Panc1 (cell line): ENCODE measurements at regions not wholly inside any gene's neighbourhood (a gene's known extent, or its start where the extent isn't known, plus 50 kb on each side); places are given as distances from the start of the nearest gene placed in this dataset.

Experiments
- ATAC-seq: fragments of 200-7000 bp; cut with Tn5 transposase; 2 replicates; pipeline ENCODE4 v1.9.1; 2020; ENCODE audit warnings: mild to moderate bottlenecking, moderate library complexity
- BruUV-seq: library from RNA; stranded (reverse); fragments of 400-500 nt; replicated peaks from 2 replicates; lab custom pipeline; 2021; lab: Mats Ljungman, UMichigan
- CTCF ChIA-PET: fragments of 300-600 bp; sonication (Branson Sonifier 250); formaldehyde crosslinking; loops from one replicate; lab custom pipeline; 2022; ENCODE audit warnings: antibody characterized with exemption; lab: Charles Lee
- POLR2A ChIA-PET: fragments of 300-600 bp; sonication (Branson Sonifier 250); formaldehyde crosslinking; loops from one replicate; lab custom pipeline; 2022; ENCODE audit warnings: antibody characterized with exemption; lab: Charles Lee
- DNase-seq: peaks from one replicate; pipeline ENCODE4 v3.0.0-alpha.2; 2010; ENCODE audit warnings: low read depth, low spot score
- H3K27ac ChIP-seq: 2 replicates; pipeline ENCODE4 v1.5.1; 2011; ENCODE audit warnings: mild to moderate bottlenecking, low read length, inconsistent platforms
- H3K27me3 ChIP-seq: fragments of 200-500 bp; sonication (Bioruptor generic); 2 replicates; pipeline ENCODE4 v1.6.0; 2014; ENCODE audit warnings: low read length, inconsistent platforms; ENCODE audit not compliant: control insufficient read depth, insufficient read depth
- H3K36me3 ChIP-seq: fragments of 200-500 bp; sonication (Bioruptor generic); 2 replicates; pipeline ENCODE4 v1.5.1; 2014; ENCODE audit warnings: inconsistent platforms, mild to moderate bottlenecking, low read length, moderate library complexity; ENCODE audit not compliant: control insufficient read depth, insufficient read depth
- H3K4me1 ChIP-seq: 2 replicates; pipeline ENCODE4 v1.5.1; 2011; ENCODE audit warnings: inconsistent platforms, mild to moderate bottlenecking, low read length, moderate library complexity; ENCODE audit not compliant: control insufficient read depth, insufficient read depth
- H3K4me3 ChIP-seq, 2 experiments: 2 replicates each; pipeline ENCODE4 v1.5.1; 2011 to 2012; ENCODE audit warnings: low read depth in 2 of 2, low read length in 2 of 2, mild to moderate bottlenecking in 2 of 2, inconsistent platforms in 1 of 2, moderate library complexity in 1 of 2
- H3K9me3 ChIP-seq: fragments of 200-500 bp; sonication (Bioruptor generic); 2 replicates; pipeline ENCODE4 v1.5.1; 2014; ENCODE audit warnings: low read depth, mild to moderate bottlenecking, inconsistent platforms, low read length, moderate library complexity; ENCODE audit not compliant: control insufficient read depth, insufficient read depth
- POLR2AphosphoS5 ChIP-seq: IDR thresholded peaks from 2 replicates; pipeline ENCODE4 v1.6.1; 2012; ENCODE audit warnings: mild to moderate bottlenecking, low read depth, low read length, moderate library complexity
- SIN3A ChIP-seq: IDR thresholded peaks from 2 replicates; pipeline ENCODE4 v1.6.1; 2012; ENCODE audit warnings: low read depth, mild to moderate bottlenecking, low read length, moderate library complexity, borderline replicate concordance; ENCODE audit not compliant: insufficient read depth
- TCF7L2 ChIP-seq: IDR thresholded peaks from 2 replicates; pipeline ENCODE4 v1.6.1; 2011; ENCODE audit warnings: mild to moderate bottlenecking, low read depth, low read length, inconsistent platforms
- in situ Hi-C: cut with HindIII; loops from 2 replicates; pipeline ENCODE4 v1.10.0; 2016; ENCODE audit warnings: low sequenced_read_pairs, low pct_unique_long_range_greater_than_20kb
- intact Hi-C: fragments of 100-400 bp; cut with micrococcal nuclease; formaldehyde crosslinking; loops from one replicate; pipeline ENCODE4 v1.10.0; 2022; ENCODE audit not compliant: unreplicated experiment
- TF ChIP-seq, protein P1 (sequence below): fragments of 450-650 bp; IDR thresholded peaks from 2 replicates; pipeline ENCODE4 v1.5.1; 2017; ENCODE audit warnings: mild to moderate bottlenecking
- TF ChIP-seq, protein P2 (sequence below), 2 experiments: IDR thresholded peaks; 2 replicates each; pipeline ENCODE4 v1.6.1; 2011 to 2012; ENCODE audit warnings: low read depth in 2 of 2, control low read depth in 1 of 2, low read length in 1 of 2, mild to moderate bottlenecking in 1 of 2, moderate library complexity in 1 of 2; ENCODE audit not compliant: insufficient read depth in 1 of 2

DNA sequence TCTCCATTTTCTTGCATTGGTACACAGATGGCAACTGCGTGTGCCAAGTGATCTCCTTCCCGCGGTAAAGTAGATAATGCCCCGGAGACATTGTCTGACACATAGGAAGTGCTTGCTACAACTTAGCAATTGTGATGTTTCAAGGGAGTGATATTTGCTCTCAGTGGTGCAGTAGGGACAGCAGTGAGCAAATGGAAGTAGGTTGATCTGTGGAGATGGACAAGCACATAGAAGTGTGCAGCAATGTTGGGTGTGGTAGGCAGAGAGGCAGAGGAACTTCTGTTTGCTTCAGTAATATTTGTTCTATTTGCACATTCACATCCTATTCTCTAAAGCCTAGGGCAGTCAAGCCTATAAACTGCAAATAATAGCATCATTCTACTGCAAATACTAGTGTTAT, 846.7 kb upstream of the PRKX start:
- Histone ChIP-seq H3K27me3 (no peaks in the 10 kb centered on the region), H3K9me3 (no peaks in the 10 kb centered on the region), H3K27ac (no peak overlapping the region), H3K4me3 (no peak overlapping the region), H3K36me3 (no peaks in the 10 kb centered on the region), H3K4me1 (no peaks in the 10 kb centered on the region)
- DNase-seq (no peak), ATAC-seq (no peak)
- CTCF ChIA-PET, result no interaction called here
- no TSS peak for BruUV-seq
- POLR2A ChIA-PET, result no interaction called here
- TF ChIP-seq SIN3A (no peak), POLR2AphosphoS5 (no peak), TCF7L2 (no peak)
- TF ChIP-seq, protein P1, sequence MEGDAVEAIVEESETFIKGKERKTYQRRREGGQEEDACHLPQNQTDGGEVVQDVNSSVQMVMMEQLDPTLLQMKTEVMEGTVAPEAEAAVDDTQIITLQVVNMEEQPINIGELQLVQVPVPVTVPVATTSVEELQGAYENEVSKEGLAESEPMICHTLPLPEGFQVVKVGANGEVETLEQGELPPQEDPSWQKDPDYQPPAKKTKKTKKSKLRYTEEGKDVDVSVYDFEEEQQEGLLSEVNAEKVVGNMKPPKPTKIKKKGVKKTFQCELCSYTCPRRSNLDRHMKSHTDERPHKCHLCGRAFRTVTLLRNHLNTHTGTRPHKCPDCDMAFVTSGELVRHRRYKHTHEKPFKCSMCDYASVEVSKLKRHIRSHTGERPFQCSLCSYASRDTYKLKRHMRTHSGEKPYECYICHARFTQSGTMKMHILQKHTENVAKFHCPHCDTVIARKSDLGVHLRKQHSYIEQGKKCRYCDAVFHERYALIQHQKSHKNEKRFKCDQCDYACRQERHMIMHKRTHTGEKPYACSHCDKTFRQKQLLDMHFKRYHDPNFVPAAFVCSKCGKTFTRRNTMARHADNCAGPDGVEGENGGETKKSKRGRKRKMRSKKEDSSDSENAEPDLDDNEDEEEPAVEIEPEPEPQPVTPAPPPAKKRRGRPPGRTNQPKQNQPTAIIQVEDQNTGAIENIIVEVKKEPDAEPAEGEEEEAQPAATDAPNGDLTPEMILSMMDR, result no peak
- TF ChIP-seq, protein P2, sequence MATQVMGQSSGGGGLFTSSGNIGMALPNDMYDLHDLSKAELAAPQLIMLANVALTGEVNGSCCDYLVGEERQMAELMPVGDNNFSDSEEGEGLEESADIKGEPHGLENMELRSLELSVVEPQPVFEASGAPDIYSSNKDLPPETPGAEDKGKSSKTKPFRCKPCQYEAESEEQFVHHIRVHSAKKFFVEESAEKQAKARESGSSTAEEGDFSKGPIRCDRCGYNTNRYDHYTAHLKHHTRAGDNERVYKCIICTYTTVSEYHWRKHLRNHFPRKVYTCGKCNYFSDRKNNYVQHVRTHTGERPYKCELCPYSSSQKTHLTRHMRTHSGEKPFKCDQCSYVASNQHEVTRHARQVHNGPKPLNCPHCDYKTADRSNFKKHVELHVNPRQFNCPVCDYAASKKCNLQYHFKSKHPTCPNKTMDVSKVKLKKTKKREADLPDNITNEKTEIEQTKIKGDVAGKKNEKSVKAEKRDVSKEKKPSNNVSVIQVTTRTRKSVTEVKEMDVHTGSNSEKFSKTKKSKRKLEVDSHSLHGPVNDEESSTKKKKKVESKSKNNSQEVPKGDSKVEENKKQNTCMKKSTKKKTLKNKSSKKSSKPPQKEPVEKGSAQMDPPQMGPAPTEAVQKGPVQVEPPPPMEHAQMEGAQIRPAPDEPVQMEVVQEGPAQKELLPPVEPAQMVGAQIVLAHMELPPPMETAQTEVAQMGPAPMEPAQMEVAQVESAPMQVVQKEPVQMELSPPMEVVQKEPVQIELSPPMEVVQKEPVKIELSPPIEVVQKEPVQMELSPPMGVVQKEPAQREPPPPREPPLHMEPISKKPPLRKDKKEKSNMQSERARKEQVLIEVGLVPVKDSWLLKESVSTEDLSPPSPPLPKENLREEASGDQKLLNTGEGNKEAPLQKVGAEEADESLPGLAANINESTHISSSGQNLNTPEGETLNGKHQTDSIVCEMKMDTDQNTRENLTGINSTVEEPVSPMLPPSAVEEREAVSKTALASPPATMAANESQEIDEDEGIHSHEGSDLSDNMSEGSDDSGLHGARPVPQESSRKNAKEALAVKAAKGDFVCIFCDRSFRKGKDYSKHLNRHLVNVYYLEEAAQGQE (IDR thresholded peaks at IDR 0.05; ENCODE audit: insufficient read depth in 1 of 2, low read depth in 2 of 2, low read length in 1 of 2), result no peak
- intact Hi-C loops (no loop called here), in situ Hi-C loops (no loop called here)

DNA sequence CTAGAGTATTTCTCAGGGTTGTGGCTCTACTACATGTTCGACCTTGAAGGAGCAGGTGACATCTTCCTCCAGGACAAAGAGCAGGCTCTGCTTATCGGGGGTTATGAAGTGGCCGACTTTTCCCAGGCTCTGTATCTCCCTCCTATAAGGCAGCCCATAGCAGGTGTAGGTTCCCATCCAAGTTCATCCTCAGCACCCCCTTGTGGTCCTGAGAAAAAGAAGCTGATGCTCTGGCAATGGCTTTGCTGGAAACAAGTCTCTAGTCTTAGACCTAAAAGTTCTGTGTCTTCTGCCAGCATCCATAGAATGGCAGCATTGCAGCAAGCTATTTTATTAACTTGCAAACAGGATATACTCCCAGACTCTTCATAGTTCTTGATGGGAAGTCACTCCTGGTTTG, 836.6 kb upstream of the PRKX start:
- no peaks in the 10 kb centered on the region for H3K4me1 ChIP-seq
- ATAC-seq (no peak), DNase-seq (no peak)
- no peak overlapping the region for H3K4me3 ChIP-seq
- POLR2A ChIA-PET, result no interaction called here
- CTCF ChIA-PET, result no interaction called here
- intact Hi-C loops (no loop called here), in situ Hi-C loops (no loop called here)
- no peaks in the 10 kb centered on the region for H3K36me3 ChIP-seq
- TF ChIP-seq, protein P2 (IDR thresholded peaks at IDR 0.05; ENCODE audit: insufficient read depth in 1 of 2, low read depth in 2 of 2, low read length in 1 of 2), result no peak
- TF ChIP-seq, protein P1, result peak; percentile 32
- no peak for TF ChIP-seq TCF7L2
- H3K9me3 ChIP-seq, result no peaks in the 10 kb centered on the region
- H3K27ac ChIP-seq, result no peak overlapping the region
- H3K27me3 ChIP-seq, result no peaks in the 10 kb centered on the region
- BruUV-seq, result no TSS peak
